ENCODE measurements at regions not wholly inside any gene's neighbourhood (a gene's known extent, or its start where the extent isn't known, plus 50 kb on each side); places are given as distances from the start of the nearest gene placed in this dataset.

GRCh38 chr9:28270156-28270555 is 696.9 kb upstream of the C9orf72 start:
- ATAC-seq (ENCODE audit: low FRiP score) (no peak), DNase-seq (ENCODE audit: low spot score) (no peak)
- TF ChIP-seq CTCF (IDR thresholded peaks at IDR 0.05) = no peak

- TF ChIP-seq CTCF (IDR thresholded peaks at IDR 0.05) = no peak
- DNase-seq (ENCODE audit: low spot score) = no peak
- no peak for ATAC-seq (ENCODE audit: low FRiP score)
Measured at GRCh38 chr9:28272127-28272526, 698.8 kb upstream of the C9orf72 start.

GRCh38 chr9:28287455-28287854 is 714.2 kb upstream of the C9orf72 start:
- ATAC-seq (ENCODE audit: low FRiP score) (no peak), DNase-seq (ENCODE audit: low spot score) (no peak)
- no peak for TF ChIP-seq CTCF (IDR thresholded peaks at IDR 0.05)

GRCh38 chr9:28289746-28290145 is 716.5 kb upstream of the C9orf72 start:
- no peak for DNase-seq (ENCODE audit: low spot score)
- TF ChIP-seq CTCF (IDR thresholded peaks at IDR 0.05) = no peak
- ATAC-seq (ENCODE audit: low FRiP score) = no peak

- no peak for TF ChIP-seq CTCF (IDR thresholded peaks at IDR 0.05)
- DNase-seq (ENCODE audit: low spot score) (no peak), ATAC-seq (ENCODE audit: low FRiP score) (no peak)
Measured at GRCh38 chr9:28293369-28294090, 720.2 kb upstream of the C9orf72 start.

- ATAC-seq (ENCODE audit: low FRiP score) (no peak), DNase-seq (ENCODE audit: low spot score) (no peak)
- TF ChIP-seq CTCF (IDR thresholded peaks at IDR 0.05) = no peak
Measured at GRCh38 chr9:28301281-28301680, 728.0 kb upstream of the C9orf72 start.

GRCh38 chr9:28317745-28318144 is 744.5 kb upstream of the C9orf72 start:
- DNase-seq (ENCODE audit: low spot score) (no peak), ATAC-seq (ENCODE audit: low FRiP score) (no peak)
- no peak for TF ChIP-seq CTCF (IDR thresholded peaks at IDR 0.05)
